ENCODE measurements at regions not wholly inside any gene's neighbourhood (a gene's known extent, or its start where the extent isn't known, plus 50 kb on each side); places are given as distances from the start of the nearest gene placed in this dataset.
"Not testable (repeated sequence)": the region's sequence is repeated elsewhere in the genome, so short reads cannot be mapped to it uniquely, and the experiment has no call there.

GRCh38 chr5:173682313-173682712 lies 65.9 kb upstream of the BOD1 start:
- Histone ChIP-seq H3K4me1 (ENCODE audit: control insufficient read depth, low read length) (peaks cover 33% of the 10 kb centered on the region), H3K27me3 (ENCODE audit: control insufficient read depth, low read length) (no peaks in the 10 kb centered on the region), H3K79me2 (ENCODE audit: control insufficient read depth, low read length) (no peaks in the 10 kb centered on the region), H3F3A (ENCODE audit: control insufficient read depth, insufficient read depth) (no peaks in the 10 kb centered on the region), H3K4me3 (ENCODE audit: low read length) (no peak overlapping the region), H3K4me2 (ENCODE audit: low read length) (no peak overlapping the region), H3K9me2 (replicated peaks; ENCODE audit: control insufficient read depth, low read length) (no peaks in the 10 kb centered on the region), H3K36me3 (ENCODE audit: control insufficient read depth, low read length) (no peaks in the 10 kb centered on the region), H3K27ac (ENCODE audit: low read depth, low read length) (no peak overlapping the region), H4K20me1 (ENCODE audit: control insufficient read depth, insufficient read depth, low read depth, low read length) (no peaks in the 10 kb centered on the region), H3K9me3 (ENCODE audit: control insufficient read depth, insufficient read depth, low read length) (peaks cover 10% of the 10 kb centered on the region; the same call in 1 of the 2 replicates)
- TF ChIP-seq EZH2phosphoT487 (IDR thresholded peaks at IDR 0.05; ENCODE audit: borderline replicate concordance, low read length) = no peak
- TF ChIP-seq CTCF (IDR thresholded peaks at IDR 0.05; ENCODE audit: low read depth, low read length, poor library complexity, severe bottlenecking) = no peak

- H3K36me3 ChIP-seq (ENCODE audit: control insufficient read depth, low read length); H3K9me2 ChIP-seq (replicated peaks; ENCODE audit: control insufficient read depth, low read length); H3K4me3 ChIP-seq (ENCODE audit: low read length); H3K4me2 ChIP-seq (ENCODE audit: low read length); H4K20me1 ChIP-seq (ENCODE audit: control insufficient read depth, insufficient read depth, low read depth, low read length); H3F3A ChIP-seq (ENCODE audit: control insufficient read depth, insufficient read depth); H3K79me2 ChIP-seq (ENCODE audit: control insufficient read depth, low read length); H3K27me3 ChIP-seq (ENCODE audit: control insufficient read depth, low read length); H3K9me3 ChIP-seq (ENCODE audit: control insufficient read depth, insufficient read depth, low read length); H3K27ac ChIP-seq (ENCODE audit: low read depth, low read length): not testable (repeated sequence)
- peaks cover 52% of the 10 kb centered on the region for H3K4me1 ChIP-seq (ENCODE audit: control insufficient read depth, low read length)
These were observed 68.1 kb upstream of the BOD1 start for GRCh38 chr5:173684535-173684934.

- H3K36me3 ChIP-seq (ENCODE audit: control insufficient read depth, low read length) = no peaks in the 10 kb centered on the region
- H3K79me2 ChIP-seq (ENCODE audit: control insufficient read depth, low read length) = no peaks in the 10 kb centered on the region
- H4K20me1 ChIP-seq (ENCODE audit: control insufficient read depth, insufficient read depth, low read depth, low read length) = no peaks in the 10 kb centered on the region
- TF ChIP-seq CTCF (IDR thresholded peaks at IDR 0.05; ENCODE audit: low read depth, low read length, poor library complexity, severe bottlenecking) (no peak), EZH2phosphoT487 (IDR thresholded peaks at IDR 0.05; ENCODE audit: borderline replicate concordance, low read length) (no peak)
- peak overlapping the region; percentile 48 for H3K4me3 ChIP-seq (ENCODE audit: low read length)
- H3K27ac ChIP-seq (ENCODE audit: low read depth, low read length) = peak overlapping the region; percentile 60
- peak overlapping the region; percentile 67 for H3K4me2 ChIP-seq (ENCODE audit: low read length)
- H3K9me3 ChIP-seq (ENCODE audit: control insufficient read depth, insufficient read depth, low read length) = peaks cover 4% of the 10 kb centered on the region; the same call in 1 of the 2 replicates
- no peaks in the 10 kb centered on the region for H3K27me3 ChIP-seq (ENCODE audit: control insufficient read depth, low read length)
- no peaks in the 10 kb centered on the region for H3F3A ChIP-seq (ENCODE audit: control insufficient read depth, insufficient read depth)
- peaks cover 48% of the 10 kb centered on the region for H3K4me1 ChIP-seq (ENCODE audit: control insufficient read depth, low read length)
- H3K9me2 ChIP-seq (replicated peaks; ENCODE audit: control insufficient read depth, low read length) = no peaks in the 10 kb centered on the region
These were observed 70.5 kb upstream of the BOD1 start for GRCh38 chr5:173686950-173687349.

DNA sequence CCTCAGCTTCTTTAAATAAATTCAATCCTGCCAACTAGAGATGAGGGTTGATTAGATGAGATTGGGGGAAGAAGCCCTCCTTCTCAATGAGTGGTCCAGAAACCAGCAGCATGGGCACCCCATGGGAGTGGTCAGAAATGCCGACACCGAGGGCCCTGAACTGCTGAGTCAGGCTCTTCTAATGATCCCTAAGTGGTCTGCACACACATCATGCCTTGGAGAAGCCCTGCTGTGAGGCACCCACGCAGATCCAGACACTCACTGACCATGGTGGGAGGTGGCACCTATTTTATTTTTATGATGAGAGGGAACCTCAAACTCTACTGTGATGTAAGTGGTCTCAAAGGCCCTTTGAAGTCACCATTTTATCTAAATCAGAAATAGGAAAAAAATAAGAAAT lies 72.3 kb upstream of the BOD1 start:
- Histone ChIP-seq H3K27me3 (ENCODE audit: control insufficient read depth, low read length) (no peaks in the 10 kb centered on the region), H3K4me3 (ENCODE audit: low read length) (0 out of 2 replicates have a peak overlapping the region, but pooled peaks have one; percentile 2), H3F3A (ENCODE audit: control insufficient read depth, insufficient read depth) (no peaks in the 10 kb centered on the region), H3K9me3 (ENCODE audit: control insufficient read depth, insufficient read depth, low read length) (peaks cover 4% of the 10 kb centered on the region; the same call in 1 of the 2 replicates), H3K4me1 (ENCODE audit: control insufficient read depth, low read length) (peaks cover 44% of the 10 kb centered on the region), H3K4me2 (ENCODE audit: low read length) (peak overlapping the region; percentile 58), H4K20me1 (ENCODE audit: control insufficient read depth, insufficient read depth, low read depth, low read length) (no peaks in the 10 kb centered on the region), H3K36me3 (ENCODE audit: control insufficient read depth, low read length) (no peaks in the 10 kb centered on the region), H3K9me2 (replicated peaks; ENCODE audit: control insufficient read depth, low read length) (no peaks in the 10 kb centered on the region), H3K27ac (ENCODE audit: low read depth, low read length) (no peak overlapping the region), H3K79me2 (ENCODE audit: control insufficient read depth, low read length) (no peaks in the 10 kb centered on the region)
- no peak for TF ChIP-seq EZH2phosphoT487 (IDR thresholded peaks at IDR 0.05; ENCODE audit: borderline replicate concordance, low read length)
- no peak for TF ChIP-seq CTCF (IDR thresholded peaks at IDR 0.05; ENCODE audit: low read depth, low read length, poor library complexity, severe bottlenecking)
